Breast epithelium (tissue), 3 donors: ENCODE measurements at regions not wholly inside any gene's neighbourhood (a gene's known extent, or its start where the extent isn't known, plus 50 kb on each side); places are given as distances from the start of the nearest gene placed in this dataset.

Experiments
- POLR2AphosphoS5 ChIP-seq, 3 donors: sonication (generic); formaldehyde crosslinking; IDR thresholded peaks; one replicate each; pipeline ENCODE4 v1.6.1; 2017; ENCODE audit warnings: antibody characterized with exemption in 3 of 3
- TF ChIP-seq, protein P1 (sequence below), 3 donors: fragments of 450-650 bp; IDR thresholded peaks; one replicate each; pipeline ENCODE4 v1.5.1; 2016 to 2017; ENCODE audit warnings: antibody characterized with exemption in 3 of 3, mild to moderate bottlenecking in 3 of 3, moderate library complexity in 3 of 3

DNA sequence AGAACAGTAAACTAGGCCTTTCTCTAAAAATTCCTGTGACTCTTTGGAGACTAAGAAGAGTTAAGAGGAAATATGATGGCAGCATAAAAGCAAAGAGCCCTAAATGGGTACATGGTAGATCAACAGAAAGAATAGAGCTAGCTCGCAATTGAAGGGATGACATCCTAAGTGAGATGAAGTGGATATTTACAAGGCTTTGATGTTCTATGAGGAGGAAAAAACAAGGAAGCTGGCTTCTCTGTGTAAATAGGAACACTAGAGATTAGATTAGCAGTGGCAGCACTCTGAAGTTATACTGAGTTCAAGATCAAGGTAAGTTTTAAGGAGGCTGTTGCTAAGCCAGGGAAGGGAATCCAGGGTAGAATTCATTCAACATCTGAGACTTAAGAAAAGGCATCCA, 73.1 kb upstream of the MBNL3 start:
- TF ChIP-seq, protein P1, sequence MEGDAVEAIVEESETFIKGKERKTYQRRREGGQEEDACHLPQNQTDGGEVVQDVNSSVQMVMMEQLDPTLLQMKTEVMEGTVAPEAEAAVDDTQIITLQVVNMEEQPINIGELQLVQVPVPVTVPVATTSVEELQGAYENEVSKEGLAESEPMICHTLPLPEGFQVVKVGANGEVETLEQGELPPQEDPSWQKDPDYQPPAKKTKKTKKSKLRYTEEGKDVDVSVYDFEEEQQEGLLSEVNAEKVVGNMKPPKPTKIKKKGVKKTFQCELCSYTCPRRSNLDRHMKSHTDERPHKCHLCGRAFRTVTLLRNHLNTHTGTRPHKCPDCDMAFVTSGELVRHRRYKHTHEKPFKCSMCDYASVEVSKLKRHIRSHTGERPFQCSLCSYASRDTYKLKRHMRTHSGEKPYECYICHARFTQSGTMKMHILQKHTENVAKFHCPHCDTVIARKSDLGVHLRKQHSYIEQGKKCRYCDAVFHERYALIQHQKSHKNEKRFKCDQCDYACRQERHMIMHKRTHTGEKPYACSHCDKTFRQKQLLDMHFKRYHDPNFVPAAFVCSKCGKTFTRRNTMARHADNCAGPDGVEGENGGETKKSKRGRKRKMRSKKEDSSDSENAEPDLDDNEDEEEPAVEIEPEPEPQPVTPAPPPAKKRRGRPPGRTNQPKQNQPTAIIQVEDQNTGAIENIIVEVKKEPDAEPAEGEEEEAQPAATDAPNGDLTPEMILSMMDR (IDR thresholded peaks at IDR 0.05): no peak
- TF ChIP-seq POLR2AphosphoS5 (IDR thresholded peaks at IDR 0.05): no peak
